Hepatocyte (in vitro differentiated cells): ENCODE measurements at regions not wholly inside any gene's neighbourhood (a gene's known extent, or its start where the extent isn't known, plus 50 kb on each side); places are given as distances from the start of the nearest gene placed in this dataset.

Experiments
- DNase-seq: peaks from one replicate; pipeline ENCODE4 v3.0.0-alpha.2; 2016; ENCODE audit warnings: low spot score
- H2AFZ ChIP-seq: fragments of 200-600 bp; sonication (generic); 2 replicates; pipeline ENCODE4 v1.6.0; 2016; ENCODE audit warnings: antibody characterized with exemption, mild to moderate bottlenecking
- H3K27ac ChIP-seq: fragments of 200-600 bp; sonication (generic); 2 replicates; pipeline ENCODE4 v1.5.1; 2016; ENCODE audit warnings: mild to moderate bottlenecking
- H3K27me3 ChIP-seq: fragments of 200-600 bp; sonication (generic); 2 replicates; pipeline ENCODE4 v1.6.1; 2016
- H3K36me3 ChIP-seq: fragments of 200-600 bp; sonication (generic); replicated peaks from 2 replicates; pipeline ENCODE4 v1.5.1; 2016; ENCODE audit warnings: low read depth; ENCODE audit not compliant: insufficient read depth
- H3K4me1 ChIP-seq: fragments of 200-600 bp; sonication (generic); 2 replicates; pipeline ENCODE4 v1.5.1; 2016; ENCODE audit warnings: mild to moderate bottlenecking, moderate library complexity; ENCODE audit not compliant: insufficient read depth
- H3K4me2 ChIP-seq: fragments of 200-600 bp; sonication (generic); 2 replicates; pipeline ENCODE4 v1.6.0; 2016
- H3K4me3 ChIP-seq: fragments of 200-600 bp; sonication (generic); 2 replicates; pipeline ENCODE4 v1.5.1; 2016; ENCODE audit warnings: mild to moderate bottlenecking
- H3K79me2 ChIP-seq: fragments of 200-600 bp; sonication (generic); 2 replicates; pipeline ENCODE4 v1.6.0; 2017; ENCODE audit warnings: mild to moderate bottlenecking
- H3K9me2 ChIP-seq: fragments of 200-600 bp; sonication (generic); replicated peaks from 2 replicates; pipeline ENCODE4 v1.6.0; 2017; ENCODE audit warnings: mild to moderate bottlenecking; ENCODE audit not compliant: insufficient read depth
- H3K9me3 ChIP-seq: fragments of 200-600 bp; sonication (generic); 2 replicates; pipeline ENCODE4 v1.5.1; 2016; ENCODE audit warnings: low read depth, mild to moderate bottlenecking
- H4K20me1 ChIP-seq: fragments of 200-600 bp; sonication (generic); 2 replicates; pipeline ENCODE4 v1.6.0; 2016; ENCODE audit warnings: mild to moderate bottlenecking; ENCODE audit not compliant: insufficient read depth, poor library complexity, severe bottlenecking
- EZH2 ChIP-seq: fragments of 200-600 bp; sonication (generic); IDR thresholded peaks from 2 replicates; pipeline ENCODE4 v1.6.1; 2016; ENCODE audit warnings: antibody characterized with exemption, mild to moderate bottlenecking, borderline replicate concordance
- EZH2phosphoT487 ChIP-seq: fragments of 200-600 bp; sonication (generic); IDR thresholded peaks from one replicate; pipeline ENCODE4 v1.6.1; 2018; ENCODE audit warnings: antibody characterized with exemption, mild to moderate bottlenecking, low read depth, moderate library complexity; ENCODE audit not compliant: unreplicated experiment, severe bottlenecking
- WGBS: methylation state at CpG from one replicate; pipeline ENCODE4 v1.1.6; 2016; ENCODE audit warnings: low lambda C conversion rate; ENCODE audit errors: missing lambda C conversion rate; 5-methylcytosine and 5-hydroxymethylcytosine counted together
- TF ChIP-seq, protein P1 (sequence below): fragments of 200-600 bp; sonication (generic); IDR thresholded peaks from 2 replicates; pipeline ENCODE4 v1.5.1; 2016; ENCODE audit warnings: antibody characterized with exemption, mild to moderate bottlenecking; ENCODE audit not compliant: poor library complexity

DNA sequence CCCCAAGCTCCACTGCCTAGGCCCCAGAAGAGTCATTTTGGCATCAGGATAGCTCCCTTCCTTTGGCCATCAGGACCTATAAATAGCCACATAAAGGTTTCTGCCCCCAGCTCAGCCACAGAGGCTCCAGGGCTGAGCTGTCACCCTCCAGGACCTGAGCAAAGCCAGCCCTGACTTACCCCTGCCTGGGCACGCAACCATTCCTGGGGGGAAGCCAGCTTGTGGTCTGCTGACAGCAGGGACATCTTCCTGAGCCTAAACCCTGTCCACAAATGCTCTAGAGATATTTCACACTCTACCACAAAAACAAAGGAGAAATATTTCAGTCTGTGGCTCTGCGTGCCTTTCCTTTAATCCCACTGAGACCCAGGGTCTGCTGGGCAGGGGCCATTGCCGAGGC lies 123.7 kb upstream of the CCL2 start:
- H3K79me2 ChIP-seq, result no peaks in the 10 kb centered on the region
- no peak overlapping the region for H3K4me2 ChIP-seq
- no peak overlapping the region for H2AFZ ChIP-seq
- H3K9me3 ChIP-seq, result no peaks in the 10 kb centered on the region
- DNase-seq, result no peak
- no peak for TF ChIP-seq EZH2phosphoT487
- H3K27ac ChIP-seq, result no peak overlapping the region
- no peaks in the 10 kb centered on the region for H4K20me1 ChIP-seq
- WGBS, result 76% methylated on average over 3 of the region's 3 CpGs
- no peaks in the 10 kb centered on the region for H3K4me1 ChIP-seq
- H3K4me3 ChIP-seq, result no peak overlapping the region
- peaks cover 10% of the 10 kb centered on the region for H3K27me3 ChIP-seq
- H3K36me3 ChIP-seq, result no peaks in the 10 kb centered on the region
- H3K9me2 ChIP-seq, result no peaks in the 10 kb centered on the region

DNA sequence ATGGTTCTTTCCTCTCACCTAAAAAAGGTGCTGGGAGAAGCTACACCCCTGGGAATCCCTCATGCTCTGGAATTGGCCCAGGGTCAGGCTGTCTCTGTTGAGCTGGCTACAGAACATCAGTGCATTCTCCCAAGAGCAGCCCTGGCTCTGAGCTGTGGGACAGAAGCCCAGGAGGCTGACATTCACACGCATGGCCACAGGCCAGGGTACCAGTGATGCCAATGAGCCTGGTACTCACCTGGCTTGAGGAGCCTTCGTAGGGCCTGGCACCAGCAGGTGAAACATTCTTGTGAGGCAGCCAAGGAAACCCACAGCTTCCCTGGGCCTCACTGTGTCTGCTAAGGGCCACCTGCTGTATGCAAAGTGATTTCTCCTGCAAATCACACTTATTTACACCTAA lies 121.7 kb upstream of the CCL2 start:
- peaks cover 10% of the 10 kb centered on the region for H3K27me3 ChIP-seq
- H3K27ac ChIP-seq, result no peak overlapping the region
- no peak overlapping the region for H2AFZ ChIP-seq
- DNase-seq, result no peak
- no peaks in the 10 kb centered on the region for H3K4me1 ChIP-seq
- H3K4me2 ChIP-seq, result no peak overlapping the region
- H3K4me3 ChIP-seq, result no peak overlapping the region
- H3K36me3 ChIP-seq, result no peaks in the 10 kb centered on the region
- TF ChIP-seq EZH2, result no peak
- TF ChIP-seq, protein P1, sequence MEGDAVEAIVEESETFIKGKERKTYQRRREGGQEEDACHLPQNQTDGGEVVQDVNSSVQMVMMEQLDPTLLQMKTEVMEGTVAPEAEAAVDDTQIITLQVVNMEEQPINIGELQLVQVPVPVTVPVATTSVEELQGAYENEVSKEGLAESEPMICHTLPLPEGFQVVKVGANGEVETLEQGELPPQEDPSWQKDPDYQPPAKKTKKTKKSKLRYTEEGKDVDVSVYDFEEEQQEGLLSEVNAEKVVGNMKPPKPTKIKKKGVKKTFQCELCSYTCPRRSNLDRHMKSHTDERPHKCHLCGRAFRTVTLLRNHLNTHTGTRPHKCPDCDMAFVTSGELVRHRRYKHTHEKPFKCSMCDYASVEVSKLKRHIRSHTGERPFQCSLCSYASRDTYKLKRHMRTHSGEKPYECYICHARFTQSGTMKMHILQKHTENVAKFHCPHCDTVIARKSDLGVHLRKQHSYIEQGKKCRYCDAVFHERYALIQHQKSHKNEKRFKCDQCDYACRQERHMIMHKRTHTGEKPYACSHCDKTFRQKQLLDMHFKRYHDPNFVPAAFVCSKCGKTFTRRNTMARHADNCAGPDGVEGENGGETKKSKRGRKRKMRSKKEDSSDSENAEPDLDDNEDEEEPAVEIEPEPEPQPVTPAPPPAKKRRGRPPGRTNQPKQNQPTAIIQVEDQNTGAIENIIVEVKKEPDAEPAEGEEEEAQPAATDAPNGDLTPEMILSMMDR, result no peak
- TF ChIP-seq EZH2phosphoT487, result no peak
- H3K9me2 ChIP-seq, result no peaks in the 10 kb centered on the region
- 84% methylated on average over 2 of the region's 2 CpGs for WGBS
- no peaks in the 10 kb centered on the region for H3K79me2 ChIP-seq
- no peaks in the 10 kb centered on the region for H3K9me3 ChIP-seq
- H4K20me1 ChIP-seq, result no peaks in the 10 kb centered on the region

DNA sequence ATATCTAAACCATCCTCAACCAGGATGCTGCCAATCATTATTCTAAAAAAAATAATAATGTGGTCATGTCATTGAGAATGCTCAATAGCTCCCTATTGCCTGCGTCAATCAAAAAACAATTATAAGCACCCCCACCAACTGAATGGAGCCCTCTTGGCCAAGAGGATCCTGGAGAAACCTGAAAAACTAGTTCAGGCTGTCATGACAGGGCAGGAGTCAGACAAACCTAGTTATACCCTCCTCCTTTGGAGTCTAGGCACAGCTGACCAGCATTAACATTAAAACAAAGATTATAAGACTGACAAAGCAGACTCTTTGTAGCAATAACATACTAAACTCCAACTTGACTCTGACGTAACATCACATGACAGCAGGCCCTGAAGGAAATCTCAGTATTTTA lies 119.2 kb upstream of the CCL2 start:
- Histone ChIP-seq H3K9me2 (no peaks in the 10 kb centered on the region), H3K79me2 (no peaks in the 10 kb centered on the region), H3K4me1 (no peaks in the 10 kb centered on the region), H3K4me2 (no peak overlapping the region), H3K27me3 (peaks cover 5% of the 10 kb centered on the region), H3K36me3 (no peaks in the 10 kb centered on the region), H3K27ac (no peak overlapping the region), H4K20me1 (no peaks in the 10 kb centered on the region), H2AFZ (no peak overlapping the region), H3K9me3 (no peaks in the 10 kb centered on the region), H3K4me3 (no peak overlapping the region)
- WGBS, result 64% methylated on average over 2 of the region's 2 CpGs
- no peak for DNase-seq
- TF ChIP-seq, protein P1, result no peak
- TF ChIP-seq EZH2, result no peak

DNA sequence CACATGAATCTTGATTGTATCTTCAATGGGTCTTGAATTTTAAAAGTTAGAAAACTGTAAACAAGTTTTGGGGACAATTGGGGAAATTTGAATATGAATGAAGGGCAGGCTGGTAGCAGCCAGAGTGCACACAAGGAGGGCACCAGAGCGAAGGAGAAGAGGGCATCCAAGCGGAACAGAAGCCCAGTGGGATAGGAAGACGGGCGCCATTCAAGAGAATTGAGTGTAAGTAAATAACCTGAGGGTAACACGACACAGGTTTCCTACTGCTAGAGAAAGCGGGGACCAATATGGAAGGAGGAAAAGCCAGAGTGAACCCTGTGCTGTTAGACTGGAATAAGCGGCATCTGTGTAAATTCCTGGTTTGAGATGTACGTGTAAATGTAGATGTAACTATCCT lies 115.1 kb upstream of the CCL2 start:
- WGBS, result 79% methylated on average over 7 of the region's 8 CpGs

More for the DNA sequence above, 115.1 kb upstream of the CCL2 start:
- Histone ChIP-seq H3K4me2 (no peak overlapping the region), H3K4me3 (no peak overlapping the region), H3K27me3 (peaks cover 5% of the 10 kb centered on the region), H3K9me3 (no peaks in the 10 kb centered on the region), H3K9me2 (no peaks in the 10 kb centered on the region), H3K27ac (no peak overlapping the region), H2AFZ (no peak overlapping the region), H3K79me2 (no peaks in the 10 kb centered on the region), H4K20me1 (no peaks in the 10 kb centered on the region), H3K4me1 (no peaks in the 10 kb centered on the region), H3K36me3 (no peaks in the 10 kb centered on the region)
- DNase-seq, result no peak
- TF ChIP-seq, protein P1, result no peak
